Trophoblast cell (in vitro differentiated cells and primary cell): ENCODE measurements at regions not wholly inside any gene's neighbourhood (a gene's known extent, or its start where the extent isn't known, plus 50 kb on each side); places are given as distances from the start of the nearest gene placed in this dataset.

Experiments
- DNase-seq, 2 donors: peaks; one replicate each; pipeline ENCODE4 v3.0.0-alpha.2; 2016
- H2AFZ ChIP-seq: 2 replicates; pipeline ENCODE4 v1.6.1; 2013; ENCODE audit warnings: low read length, moderate library complexity, mild to moderate bottlenecking; ENCODE audit not compliant: insufficient read depth, poor library complexity
- H2AK5ac ChIP-seq: 2 replicates; pipeline ENCODE4 v1.6.1; 2013; ENCODE audit warnings: mild to moderate bottlenecking, low read length
- H2BK120ac ChIP-seq: 2 replicates; pipeline ENCODE4 v1.6.1; 2013; ENCODE audit warnings: low read length, mild to moderate bottlenecking, moderate library complexity; ENCODE audit not compliant: insufficient read depth, poor library complexity
- H2BK12ac ChIP-seq: 2 replicates; pipeline ENCODE4 v1.6.1; 2013; ENCODE audit warnings: mild to moderate bottlenecking, low read length, moderate library complexity
- H2BK5ac ChIP-seq: 2 replicates; pipeline ENCODE4 v1.6.1; 2013; ENCODE audit warnings: low read length, low read depth, moderate library complexity, mild to moderate bottlenecking; ENCODE audit not compliant: poor library complexity
- H3K14ac ChIP-seq: 2 replicates; pipeline ENCODE4 v1.6.1; 2013; ENCODE audit warnings: mild to moderate bottlenecking, low read length
- H3K18ac ChIP-seq: 2 replicates; pipeline ENCODE4 v1.6.1; 2013; ENCODE audit warnings: mild to moderate bottlenecking, low read length
- H3K23ac ChIP-seq: 2 replicates; pipeline ENCODE4 v1.6.1; 2013; ENCODE audit warnings: low read length
- H3K27ac ChIP-seq: 2 replicates; pipeline ENCODE4 v1.5.1; 2013; ENCODE audit warnings: low read depth, mild to moderate bottlenecking, inconsistent platforms, low read length, moderate library complexity
- H3K27me3 ChIP-seq: 2 replicates; pipeline ENCODE4 v1.6.1; 2013; ENCODE audit warnings: inconsistent platforms, mild to moderate bottlenecking, low read length, moderate library complexity; ENCODE audit not compliant: insufficient read depth
- H3K36me3 ChIP-seq, 2 experiments: 1 replicate in 1 of 2; 2 replicates in 1 of 2; pipeline ENCODE4 v1.6.1; 2013; ENCODE audit warnings: low read length in 2 of 2, mild to moderate bottlenecking in 2 of 2, moderate library complexity in 1 of 2; ENCODE audit not compliant: insufficient read depth in 2 of 2, control insufficient read depth in 1 of 2
- H3K4ac ChIP-seq: 2 replicates; pipeline ENCODE4 v1.6.1; 2013; ENCODE audit warnings: low read depth, mild to moderate bottlenecking, low read length, moderate library complexity
- H3K4me1 ChIP-seq, 2 experiments: 1 replicate in 1 of 2; 2 replicates in 1 of 2; pipeline ENCODE4 v1.6.1; 2013; ENCODE audit warnings: low read length in 2 of 2, mild to moderate bottlenecking in 2 of 2, moderate library complexity in 1 of 2; ENCODE audit not compliant: insufficient read depth in 2 of 2, control insufficient read depth in 1 of 2
- H3K4me2 ChIP-seq: 2 replicates; pipeline ENCODE4 v1.6.1; 2013; ENCODE audit warnings: inconsistent platforms, mild to moderate bottlenecking, low read length, moderate library complexity
- H3K4me3 ChIP-seq: 2 replicates; pipeline ENCODE4 v1.5.1; 2013; ENCODE audit warnings: mild to moderate bottlenecking, low read depth, low read length, inconsistent platforms
- H3K79me1 ChIP-seq: one replicate; pipeline ENCODE4 v1.6.1; 2013; ENCODE audit warnings: low read length
- H3K79me2 ChIP-seq: 2 replicates; pipeline ENCODE4 v1.6.1; 2013; ENCODE audit warnings: low read length, mild to moderate bottlenecking; ENCODE audit not compliant: control insufficient read depth, insufficient read depth, poor library complexity
- H3K9ac ChIP-seq: 2 replicates; pipeline ENCODE4 v1.6.1; 2013; ENCODE audit warnings: mild to moderate bottlenecking, low read length
- H3K9me3 ChIP-seq: 2 replicates; pipeline ENCODE4 v1.6.1; 2013; ENCODE audit warnings: low read depth, mild to moderate bottlenecking, control low read depth, inconsistent platforms, low read length; ENCODE audit not compliant: insufficient read depth
- H4K12ac ChIP-seq: 2 replicates; pipeline ENCODE4 v1.6.1; 2013; ENCODE audit warnings: low read depth, mild to moderate bottlenecking, low read length, moderate library complexity
- H4K8ac ChIP-seq: 2 replicates; pipeline ENCODE4 v1.6.1; 2013; ENCODE audit warnings: low read depth, mild to moderate bottlenecking, low read length, moderate library complexity
- H4K91ac ChIP-seq: one replicate; pipeline ENCODE4 v1.6.1; 2013; ENCODE audit warnings: low read depth, mild to moderate bottlenecking, low read length, moderate library complexity
- WGBS: extraction: QIAGEN DNeasy Blood & Tissue Kit; methylation state at CpG from one replicate; pipeline ENCODE4 v1.1.7; 2013; ENCODE audit warnings: missing lambda C conversion rate; ENCODE audit not compliant: insufficient read length, insufficient coverage; ENCODE audit errors: extremely low coverage; 5-methylcytosine and 5-hydroxymethylcytosine counted together

- Histone ChIP-seq H3K79me1 (no peaks in the 10 kb centered on the region), H2AK5ac (no peak overlapping the region), H3K9ac (no peak overlapping the region), H2BK120ac (no peak overlapping the region), H3K79me2 (no peaks in the 10 kb centered on the region), H4K8ac (no peak overlapping the region), H3K27ac (no peak overlapping the region), H3K9me3 (no peaks in the 10 kb centered on the region), H3K18ac (no peak overlapping the region), H3K4me1 (no peaks in the 10 kb centered on the region), H4K91ac (no peak overlapping the region), H3K4me3 (no peak overlapping the region), H4K12ac (no peak overlapping the region), H3K4ac (no peak overlapping the region), H2AFZ (no peak overlapping the region), H2BK5ac (no peak overlapping the region), H3K27me3 (no peaks in the 10 kb centered on the region), H3K36me3 (no peaks in the 10 kb centered on the region), H3K23ac (no peak overlapping the region), H3K14ac (no peak overlapping the region), H2BK12ac (no peak overlapping the region), H3K4me2 (no peak overlapping the region)
- DNase-seq, result no peak
- WGBS, result no CpG with 5 or more reads among the region's 14 CpGs
Measured at GRCh38 chr1:60896701-60897363, 185.5 kb upstream of the NFIA start.

- Histone ChIP-seq H2BK120ac (no peak overlapping the region), H2AFZ (no peak overlapping the region), H3K4me1 (no peaks in the 10 kb centered on the region), H2BK5ac (no peak overlapping the region), H2AK5ac (no peak overlapping the region), H3K36me3 (no peaks in the 10 kb centered on the region), H3K4ac (no peak overlapping the region), H3K9ac (no peak overlapping the region), H4K12ac (no peak overlapping the region), H2BK12ac (no peak overlapping the region), H3K79me2 (no peaks in the 10 kb centered on the region), H4K8ac (no peak overlapping the region), H3K18ac (no peak overlapping the region), H3K23ac (no peak overlapping the region), H3K9me3 (no peaks in the 10 kb centered on the region), H3K79me1 (no peaks in the 10 kb centered on the region), H3K14ac (no peak overlapping the region), H4K91ac (no peak overlapping the region), H3K4me2 (no peak overlapping the region), H3K4me3 (no peak overlapping the region), H3K27me3 (no peaks in the 10 kb centered on the region), H3K27ac (no peak overlapping the region)
- DNase-seq, result no peak
- no CpG with 5 or more reads among the region's 3 CpGs for WGBS
Measured at GRCh38 chr1:60895701-60896100, 186.7 kb upstream of the NFIA start.

- no peak overlapping the region for H4K8ac ChIP-seq
- H3K27ac ChIP-seq, result no peak overlapping the region
- no peak for DNase-seq
- no peak overlapping the region for H2AK5ac ChIP-seq
- H3K4me1 ChIP-seq, result no peaks in the 10 kb centered on the region
- no peaks in the 10 kb centered on the region for H3K79me1 ChIP-seq
- no peak overlapping the region for H3K4me3 ChIP-seq
- H3K79me2 ChIP-seq, result no peaks in the 10 kb centered on the region
- no peak overlapping the region for H2BK120ac ChIP-seq
- H3K4ac ChIP-seq, result no peak overlapping the region
- no peak overlapping the region for H3K18ac ChIP-seq
- H3K36me3 ChIP-seq, result no peaks in the 10 kb centered on the region
- H2BK5ac ChIP-seq, result no peak overlapping the region
- no CpG with 5 or more reads among the region's 6 CpGs for WGBS
- H3K27me3 ChIP-seq, result no peaks in the 10 kb centered on the region
- no peaks in the 10 kb centered on the region for H3K9me3 ChIP-seq
- H2AFZ ChIP-seq, result no peak overlapping the region
- no peak overlapping the region for H3K23ac ChIP-seq
- no peak overlapping the region for H3K14ac ChIP-seq
- H4K91ac ChIP-seq, result no peak overlapping the region
- no peak overlapping the region for H2BK12ac ChIP-seq
- no peak overlapping the region for H3K4me2 ChIP-seq
- no peak overlapping the region for H3K9ac ChIP-seq
- no peak overlapping the region for H4K12ac ChIP-seq
Measured at GRCh38 chr1:60895252-60895651, 187.1 kb upstream of the NFIA start.

GRCh38 chr1:60894741-60895140, 187.6 kb upstream of the NFIA start:
- H3K4ac ChIP-seq, result no peak overlapping the region
- H3K9ac ChIP-seq, result no peak overlapping the region
- H3K27ac ChIP-seq, result no peak overlapping the region
- no peak overlapping the region for H2AK5ac ChIP-seq
- H3K4me3 ChIP-seq, result no peak overlapping the region
- no peaks in the 10 kb centered on the region for H3K79me2 ChIP-seq
- no peaks in the 10 kb centered on the region for H3K4me1 ChIP-seq
- no peak overlapping the region for H2AFZ ChIP-seq
- H3K23ac ChIP-seq, result no peak overlapping the region
- H2BK12ac ChIP-seq, result no peak overlapping the region
- H3K4me2 ChIP-seq, result no peak overlapping the region
- H4K91ac ChIP-seq, result no peak overlapping the region
- no peak overlapping the region for H4K12ac ChIP-seq
- no peaks in the 10 kb centered on the region for H3K27me3 ChIP-seq
- no peak overlapping the region for H3K18ac ChIP-seq
- H2BK5ac ChIP-seq, result no peak overlapping the region
- no CpG with 5 or more reads among the region's 2 CpGs for WGBS
- H2BK120ac ChIP-seq, result no peak overlapping the region
- no peak overlapping the region for H4K8ac ChIP-seq
- no peaks in the 10 kb centered on the region for H3K36me3 ChIP-seq
- no peak overlapping the region for H3K14ac ChIP-seq
- H3K9me3 ChIP-seq, result no peaks in the 10 kb centered on the region
- DNase-seq, result no peak
- no peaks in the 10 kb centered on the region for H3K79me1 ChIP-seq
